GM12872 (cell line): ENCODE measurements at regions not wholly inside any gene's neighbourhood (a gene's known extent, or its start where the extent isn't known, plus 50 kb on each side); places are given as distances from the start of the nearest gene placed in this dataset.

Source experiments
- TF ChIP-seq, protein P1 (sequence below): IDR thresholded peaks from 3 replicates; pipeline ENCODE4 v1.5.1; 2011; ENCODE audit warnings: low read depth, mild to moderate bottlenecking, low read length, moderate library complexity; ENCODE audit not compliant: insufficient read depth

- TF ChIP-seq, protein P1, sequence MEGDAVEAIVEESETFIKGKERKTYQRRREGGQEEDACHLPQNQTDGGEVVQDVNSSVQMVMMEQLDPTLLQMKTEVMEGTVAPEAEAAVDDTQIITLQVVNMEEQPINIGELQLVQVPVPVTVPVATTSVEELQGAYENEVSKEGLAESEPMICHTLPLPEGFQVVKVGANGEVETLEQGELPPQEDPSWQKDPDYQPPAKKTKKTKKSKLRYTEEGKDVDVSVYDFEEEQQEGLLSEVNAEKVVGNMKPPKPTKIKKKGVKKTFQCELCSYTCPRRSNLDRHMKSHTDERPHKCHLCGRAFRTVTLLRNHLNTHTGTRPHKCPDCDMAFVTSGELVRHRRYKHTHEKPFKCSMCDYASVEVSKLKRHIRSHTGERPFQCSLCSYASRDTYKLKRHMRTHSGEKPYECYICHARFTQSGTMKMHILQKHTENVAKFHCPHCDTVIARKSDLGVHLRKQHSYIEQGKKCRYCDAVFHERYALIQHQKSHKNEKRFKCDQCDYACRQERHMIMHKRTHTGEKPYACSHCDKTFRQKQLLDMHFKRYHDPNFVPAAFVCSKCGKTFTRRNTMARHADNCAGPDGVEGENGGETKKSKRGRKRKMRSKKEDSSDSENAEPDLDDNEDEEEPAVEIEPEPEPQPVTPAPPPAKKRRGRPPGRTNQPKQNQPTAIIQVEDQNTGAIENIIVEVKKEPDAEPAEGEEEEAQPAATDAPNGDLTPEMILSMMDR, result no peak
These were observed 145.6 kb upstream of the NCK2 start for GRCh38 chr2:105598829-105599698.

GRCh38 chr2:105597806-105598803 is 146.6 kb upstream of the NCK2 start:
- TF ChIP-seq, protein P1, result no peak

DNA sequence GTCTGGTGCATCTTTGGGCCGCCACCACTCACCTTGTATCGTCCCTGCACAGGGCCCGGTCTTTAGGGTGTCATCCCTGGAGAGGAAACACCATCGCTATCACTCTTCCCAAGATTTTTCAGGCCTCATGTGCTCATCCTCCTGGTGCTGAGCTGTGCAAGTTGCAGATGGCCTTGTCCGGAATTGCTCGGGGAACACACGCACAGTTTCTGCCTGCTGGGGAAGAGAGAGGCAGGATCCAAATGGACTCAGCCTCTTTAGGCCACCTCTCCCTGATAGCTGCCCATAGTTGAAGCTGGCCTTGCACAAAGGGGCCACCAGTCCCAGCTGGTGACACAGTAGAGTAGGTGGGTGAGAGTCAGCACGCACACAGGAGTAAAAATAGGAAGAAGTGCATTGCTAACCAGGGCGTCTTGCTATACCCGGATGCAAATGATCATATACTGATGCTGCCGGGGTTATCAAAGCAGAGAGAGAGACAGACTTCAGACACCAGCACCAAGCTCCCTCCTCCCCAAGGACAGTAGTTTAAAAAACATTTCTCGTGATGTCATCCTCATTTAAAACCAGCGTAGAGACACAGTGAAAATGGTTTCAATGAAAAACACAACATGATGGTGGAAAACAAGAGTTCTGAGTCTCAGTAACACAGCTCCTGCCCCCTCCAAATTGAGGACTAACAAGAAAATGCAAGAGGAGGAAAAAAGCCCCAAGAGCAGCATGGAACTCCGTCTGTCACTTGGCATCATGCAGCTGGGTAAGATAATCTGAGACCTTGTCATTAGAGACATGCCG is 147.5 kb upstream of the NCK2 start:
- TF ChIP-seq, protein P1, result no peak

- TF ChIP-seq, protein P1, result no peak
These were observed 148.2 kb upstream of the NCK2 start for GRCh38 chr2:105596411-105596921.

DNA sequence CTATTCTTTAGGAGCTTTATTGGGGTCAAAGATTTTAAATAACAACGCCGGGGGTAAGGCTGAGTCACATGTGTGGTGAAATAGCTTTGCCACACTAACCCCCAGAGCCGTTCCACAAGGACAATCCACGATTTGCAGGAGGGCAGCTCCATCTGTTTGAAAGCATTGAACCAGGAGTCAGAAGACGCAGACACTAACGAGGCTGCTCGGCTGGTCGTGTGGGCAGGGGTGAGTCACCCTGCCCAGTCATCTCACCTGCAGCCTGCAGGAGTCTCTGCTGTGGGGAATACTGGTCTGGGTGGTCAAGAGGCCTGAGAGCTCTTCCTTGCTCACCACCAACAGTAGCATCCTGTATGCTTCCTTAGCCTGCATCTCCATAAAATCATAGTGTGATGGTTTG is 149.2 kb upstream of the NCK2 start:
- TF ChIP-seq, protein P1, result no peak

DNA sequence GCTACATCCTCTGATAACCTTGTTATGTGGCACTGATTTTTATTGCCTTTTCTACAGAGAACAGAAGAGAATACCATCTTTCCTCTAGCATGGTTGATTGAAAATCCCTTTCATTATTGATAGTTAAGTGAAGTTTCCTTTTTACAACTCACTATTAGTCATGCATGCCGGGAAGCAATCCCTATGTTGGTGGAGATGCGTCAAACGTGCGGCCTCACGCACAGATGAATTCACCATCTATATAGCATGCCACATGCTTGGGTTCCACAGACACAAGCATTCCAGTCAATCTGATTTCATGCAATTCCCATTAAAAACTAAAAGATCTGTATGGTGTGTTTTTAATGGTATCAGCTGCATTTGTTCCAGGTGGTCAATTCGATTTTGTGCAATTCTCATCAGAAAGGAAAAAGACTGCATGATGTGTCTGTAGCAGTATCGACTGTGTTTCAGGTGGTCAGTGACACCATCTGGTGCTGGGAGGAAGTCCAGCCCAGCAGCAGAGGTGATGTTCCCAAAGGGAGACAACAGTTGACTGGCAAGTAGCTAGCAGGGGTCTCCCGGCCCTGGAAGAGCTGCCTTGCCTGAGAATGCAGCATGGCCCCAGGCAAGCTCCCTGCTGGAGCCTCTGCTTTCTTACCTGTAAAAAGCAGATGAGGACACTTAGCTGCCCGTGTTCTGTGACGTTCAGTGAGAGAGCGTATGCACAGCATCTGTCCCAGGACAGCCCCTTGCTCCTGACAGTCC is 151.3 kb upstream of the NCK2 start:
- TF ChIP-seq, protein P1, result no peak
